IMR-90 (cell line): ENCODE measurements at regions not wholly inside any gene's neighbourhood (a gene's known extent, or its start where the extent isn't known, plus 50 kb on each side); places are given as distances from the start of the nearest gene placed in this dataset.

ENCODE experiments used
- BHLHE40 ChIP-seq: fragments of 150-350 bp; IDR thresholded peaks from 2 replicates; pipeline ENCODE4 v1.6.1; 2016; ENCODE audit warnings: mild to moderate bottlenecking, low read depth, low read length
- CHD1 ChIP-seq: IDR thresholded peaks from 2 replicates; pipeline ENCODE4 v1.6.1; 2012; ENCODE audit warnings: low read depth, low read length, improper control_type of control experiment
- MAFK ChIP-seq: IDR thresholded peaks from 2 replicates; pipeline ENCODE4 v1.6.1; 2012; ENCODE audit warnings: low read depth, low read length, improper control_type of control experiment
- MAZ ChIP-seq: IDR thresholded peaks from 2 replicates; pipeline ENCODE4 v1.6.1; 2012; ENCODE audit warnings: low read depth, mild to moderate bottlenecking, low read length, improper control_type of control experiment, moderate library complexity, borderline replicate concordance
- MXI1 ChIP-seq: IDR thresholded peaks from 2 replicates; pipeline ENCODE4 v1.6.1; 2012; ENCODE audit warnings: low read depth, mild to moderate bottlenecking, low read length, moderate library complexity, borderline replicate concordance
- POLR2A ChIP-seq: IDR thresholded peaks from 2 replicates; pipeline ENCODE4 v1.6.1; 2012; ENCODE audit warnings: mild to moderate bottlenecking, low read depth, low read length
- RAD21 ChIP-seq: IDR thresholded peaks from 2 replicates; pipeline ENCODE4 v1.6.1; 2012; ENCODE audit warnings: low read length, improper control_type of control experiment
- RCOR1 ChIP-seq: IDR thresholded peaks from 2 replicates; pipeline ENCODE4 v1.6.1; 2012; ENCODE audit warnings: mild to moderate bottlenecking, low read length, improper control_type of control experiment; ENCODE audit not compliant: insufficient replicate concordance
- RFX5 ChIP-seq: IDR thresholded peaks from 2 replicates; pipeline ENCODE4 v1.8.0; 2012; ENCODE audit warnings: low read depth, mild to moderate bottlenecking, low read length, moderate library complexity
- SMC3 ChIP-seq: fragments of 150-350 bp; IDR thresholded peaks from 2 replicates; pipeline ENCODE4 v1.6.1; 2016; ENCODE audit warnings: low read depth, mild to moderate bottlenecking, antibody characterized with exemption, low read length, moderate library complexity
- TF ChIP-seq, protein P1 (sequence below): conservative IDR thresholded peaks from 2 replicates; pipeline ENCODE4 v1.5.1; 2012; ENCODE audit warnings: mild to moderate bottlenecking, low read depth, low read length, improper control_type of control experiment
- TF ChIP-seq, protein P2 (sequence below): fragments of 150-350 bp; IDR thresholded peaks from 2 replicates; pipeline ENCODE4 v1.6.1; 2017; ENCODE audit warnings: mild to moderate bottlenecking, antibody characterized with exemption, low read length, low read depth
- TF ChIP-seq, protein P3 (sequence below): fragments of 150-350 bp; IDR thresholded peaks from 2 replicates; pipeline ENCODE4 v1.6.1; 2016; ENCODE audit warnings: low read depth, mild to moderate bottlenecking, low read length, moderate library complexity, borderline replicate concordance

DNA sequence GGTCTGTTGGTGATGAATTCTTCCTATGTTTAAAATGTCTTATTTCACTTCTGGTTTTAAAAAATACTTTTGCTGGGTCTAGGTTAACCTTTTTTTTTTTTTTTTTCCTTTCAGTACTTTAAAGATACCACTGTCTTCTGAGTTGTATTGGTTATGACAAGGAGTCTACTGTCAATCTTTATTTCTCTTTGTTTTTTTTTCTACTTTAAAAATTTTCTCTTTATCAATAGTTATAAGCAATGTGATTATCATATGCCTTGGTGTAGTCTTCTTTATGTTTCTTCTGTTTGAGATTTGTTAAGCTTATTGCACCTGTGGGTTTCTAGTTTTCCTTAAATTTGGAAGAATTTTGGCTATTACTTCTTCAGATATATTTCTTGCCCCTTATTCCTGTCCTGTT is 125.6 kb upstream of the SPRY4 start:
- TF ChIP-seq, protein P1, sequence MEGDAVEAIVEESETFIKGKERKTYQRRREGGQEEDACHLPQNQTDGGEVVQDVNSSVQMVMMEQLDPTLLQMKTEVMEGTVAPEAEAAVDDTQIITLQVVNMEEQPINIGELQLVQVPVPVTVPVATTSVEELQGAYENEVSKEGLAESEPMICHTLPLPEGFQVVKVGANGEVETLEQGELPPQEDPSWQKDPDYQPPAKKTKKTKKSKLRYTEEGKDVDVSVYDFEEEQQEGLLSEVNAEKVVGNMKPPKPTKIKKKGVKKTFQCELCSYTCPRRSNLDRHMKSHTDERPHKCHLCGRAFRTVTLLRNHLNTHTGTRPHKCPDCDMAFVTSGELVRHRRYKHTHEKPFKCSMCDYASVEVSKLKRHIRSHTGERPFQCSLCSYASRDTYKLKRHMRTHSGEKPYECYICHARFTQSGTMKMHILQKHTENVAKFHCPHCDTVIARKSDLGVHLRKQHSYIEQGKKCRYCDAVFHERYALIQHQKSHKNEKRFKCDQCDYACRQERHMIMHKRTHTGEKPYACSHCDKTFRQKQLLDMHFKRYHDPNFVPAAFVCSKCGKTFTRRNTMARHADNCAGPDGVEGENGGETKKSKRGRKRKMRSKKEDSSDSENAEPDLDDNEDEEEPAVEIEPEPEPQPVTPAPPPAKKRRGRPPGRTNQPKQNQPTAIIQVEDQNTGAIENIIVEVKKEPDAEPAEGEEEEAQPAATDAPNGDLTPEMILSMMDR, result no peak
- TF ChIP-seq POLR2A (no peak), RAD21 (no peak), RFX5 (no peak), BHLHE40 (no peak), MXI1 (no peak), MAZ (no peak), CHD1 (no peak), SMC3 (no peak), MAFK (no peak), RCOR1 (no peak)
- TF ChIP-seq, protein P2, sequence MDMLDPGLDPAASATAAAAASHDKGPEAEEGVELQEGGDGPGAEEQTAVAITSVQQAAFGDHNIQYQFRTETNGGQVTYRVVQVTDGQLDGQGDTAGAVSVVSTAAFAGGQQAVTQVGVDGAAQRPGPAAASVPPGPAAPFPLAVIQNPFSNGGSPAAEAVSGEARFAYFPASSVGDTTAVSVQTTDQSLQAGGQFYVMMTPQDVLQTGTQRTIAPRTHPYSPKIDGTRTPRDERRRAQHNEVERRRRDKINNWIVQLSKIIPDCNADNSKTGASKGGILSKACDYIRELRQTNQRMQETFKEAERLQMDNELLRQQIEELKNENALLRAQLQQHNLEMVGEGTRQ, result no peak
- TF ChIP-seq, protein P3, sequence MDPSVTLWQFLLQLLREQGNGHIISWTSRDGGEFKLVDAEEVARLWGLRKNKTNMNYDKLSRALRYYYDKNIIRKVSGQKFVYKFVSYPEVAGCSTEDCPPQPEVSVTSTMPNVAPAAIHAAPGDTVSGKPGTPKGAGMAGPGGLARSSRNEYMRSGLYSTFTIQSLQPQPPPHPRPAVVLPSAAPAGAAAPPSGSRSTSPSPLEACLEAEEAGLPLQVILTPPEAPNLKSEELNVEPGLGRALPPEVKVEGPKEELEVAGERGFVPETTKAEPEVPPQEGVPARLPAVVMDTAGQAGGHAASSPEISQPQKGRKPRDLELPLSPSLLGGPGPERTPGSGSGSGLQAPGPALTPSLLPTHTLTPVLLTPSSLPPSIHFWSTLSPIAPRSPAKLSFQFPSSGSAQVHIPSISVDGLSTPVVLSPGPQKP, result no peak
